Neural progenitor cell (in vitro differentiated cells): ENCODE measurements at regions not wholly inside any gene's neighbourhood (a gene's known extent, or its start where the extent isn't known, plus 50 kb on each side); places are given as distances from the start of the nearest gene placed in this dataset.

Source experiments
- DNase-seq: peaks from one replicate; pipeline ENCODE4 v3.0.0-alpha.2; 2016; ENCODE audit warnings: low spot score
- H2AFZ ChIP-seq: fragments of 200-600 bp; sonication (generic); replicated peaks from 2 replicates; pipeline ENCODE4 v1.6.1; 2016; ENCODE audit warnings: antibody characterized with exemption
- H3F3A ChIP-seq: fragments of 200-600 bp; sonication (generic); 2 replicates; pipeline ENCODE4 v1.6.1; 2016; ENCODE audit warnings: antibody characterized with exemption, low read depth
- H3K27ac ChIP-seq: fragments of 200-600 bp; sonication (generic); 2 replicates; pipeline ENCODE4 v1.5.1; 2016; ENCODE audit warnings: mild to moderate bottlenecking
- H3K27me3 ChIP-seq: fragments of 200-600 bp; sonication (generic); 2 replicates; pipeline ENCODE4 v1.6.1; 2016; ENCODE audit warnings: mild to moderate bottlenecking, moderate library complexity
- H3K36me3 ChIP-seq: fragments of 200-600 bp; sonication (generic); 2 replicates; pipeline ENCODE4 v1.5.1; 2016
- H3K4me1 ChIP-seq: fragments of 200-600 bp; sonication (generic); 2 replicates; pipeline ENCODE4 v1.6.1; 2016; ENCODE audit warnings: mixed run types
- H3K4me2 ChIP-seq: fragments of 200-600 bp; sonication (generic); 2 replicates; pipeline ENCODE4 v1.6.1; 2016
- H3K4me3 ChIP-seq: fragments of 200-600 bp; sonication (generic); 2 replicates; pipeline ENCODE4 v1.5.1; 2016
- H3K79me2 ChIP-seq: fragments of 200-600 bp; sonication (generic); 2 replicates; pipeline ENCODE4 v1.6.1; 2016; ENCODE audit warnings: low read depth
- H3K9ac ChIP-seq: fragments of 200-600 bp; sonication (generic); 2 replicates; pipeline ENCODE4 v1.6.1; 2016
- H3K9me3 ChIP-seq: fragments of 200-600 bp; sonication (generic); 2 replicates; pipeline ENCODE4 v1.5.1; 2016; ENCODE audit warnings: low read depth
- H4K20me1 ChIP-seq: fragments of 200-600 bp; sonication (generic); 2 replicates; pipeline ENCODE4 v1.6.1; 2016; ENCODE audit warnings: low read depth
- H3K27ac Mint-ChIP-seq: 3 replicates; pipeline ENCODE4 v1.8.0; 2021; ENCODE audit warnings: mixed read lengths
- H3K27me3 Mint-ChIP-seq: 2 replicates; pipeline ENCODE4 v1.8.0; 2022; ENCODE audit warnings: low read depth, mild to moderate bottlenecking, inconsistent platforms, moderate library complexity, mixed read lengths; ENCODE audit not compliant: insufficient read depth
- H3K36me3 Mint-ChIP-seq: 3 replicates; pipeline ENCODE4 v1.8.0; 2021; ENCODE audit warnings: mixed read lengths
- H3K4me1 Mint-ChIP-seq: 3 replicates; pipeline ENCODE4 v1.8.0; 2021; ENCODE audit warnings: mixed read lengths
- H3K4me3 Mint-ChIP-seq: 3 replicates; pipeline ENCODE4 v1.8.0; 2021; ENCODE audit warnings: mild to moderate bottlenecking, moderate library complexity, mixed read lengths
- H3K9me3 Mint-ChIP-seq: 3 replicates; pipeline ENCODE4 v1.8.0; 2020; ENCODE audit warnings: mixed read lengths
- CTCF ChIP-seq: fragments of 200-600 bp; sonication (generic); IDR thresholded peaks from 2 replicates; pipeline ENCODE4 v1.5.1; 2017; ENCODE audit warnings: antibody characterized with exemption, mild to moderate bottlenecking
- EZH2 ChIP-seq: fragments of 200-600 bp; sonication (generic); IDR thresholded peaks from 2 replicates; pipeline ENCODE4 v1.6.1; 2017; ENCODE audit warnings: antibody characterized with exemption, mild to moderate bottlenecking, moderate library complexity
- EZH2phosphoT487 ChIP-seq: fragments of 200-600 bp; sonication (generic); IDR thresholded peaks from 2 replicates; pipeline ENCODE4 v1.6.1; 2017; ENCODE audit warnings: antibody characterized with exemption

DNA sequence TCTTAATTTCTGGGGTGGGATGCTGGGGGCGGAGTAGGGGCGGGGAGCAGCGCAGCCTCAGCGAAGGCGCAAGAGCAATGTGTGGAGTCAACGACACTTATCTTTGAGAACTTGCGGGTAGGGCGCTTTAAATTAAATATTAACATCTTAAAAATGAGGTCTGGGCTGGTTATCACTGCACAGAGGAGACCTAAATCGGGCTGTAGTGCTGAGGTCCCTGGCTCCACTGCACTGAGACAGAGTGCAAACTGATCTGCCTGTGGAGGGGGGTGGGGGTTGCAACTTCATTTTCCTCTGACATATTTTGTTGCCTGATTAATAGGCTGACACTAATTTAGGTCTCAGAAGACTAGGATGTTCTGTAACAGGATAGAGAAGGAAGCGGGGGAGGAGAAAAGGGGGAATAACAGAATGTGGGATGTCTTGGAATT, 253.0 kb upstream of the FANCL start:
- Histone ChIP-seq H3K4me3 (no peak overlapping the region), H4K20me1 (peaks cover 8% of the 10 kb centered on the region), H3K4me1 (peaks cover 14% of the 10 kb centered on the region), H3K27me3 (peaks cover 6% of the 10 kb centered on the region), H3K9ac (no peak overlapping the region), H3K27ac (no peak overlapping the region), H3K79me2 (no peaks in the 10 kb centered on the region), H3K36me3 (no peaks in the 10 kb centered on the region), H2AFZ (no peak overlapping the region), H3F3A (peaks cover 18% of the 10 kb centered on the region), H3K4me2 (no peak overlapping the region), H3K9me3 (no peaks in the 10 kb centered on the region)
- Mint-ChIP-seq H3K4me1 (peaks cover 21% of the 10 kb centered on the region), H3K9me3 (peaks cover 2% of the 10 kb centered on the region), H3K36me3 (no peaks in the 10 kb centered on the region), H3K27ac (no peak overlapping the region), H3K27me3 (peaks cover 2% of the 10 kb centered on the region), H3K4me3 (no peak overlapping the region)
- no peak for TF ChIP-seq CTCF
- TF ChIP-seq EZH2phosphoT487, result no peak
- no peak for TF ChIP-seq EZH2
- no peak for DNase-seq

GRCh38 chr2:58484629-58485028, 243.5 kb upstream of the FANCL start:
- no peak overlapping the region for H3K4me2 ChIP-seq
- H3K27me3 Mint-ChIP-seq, result no peaks in the 10 kb centered on the region
- H3K27ac Mint-ChIP-seq, result no peak overlapping the region

DNA sequence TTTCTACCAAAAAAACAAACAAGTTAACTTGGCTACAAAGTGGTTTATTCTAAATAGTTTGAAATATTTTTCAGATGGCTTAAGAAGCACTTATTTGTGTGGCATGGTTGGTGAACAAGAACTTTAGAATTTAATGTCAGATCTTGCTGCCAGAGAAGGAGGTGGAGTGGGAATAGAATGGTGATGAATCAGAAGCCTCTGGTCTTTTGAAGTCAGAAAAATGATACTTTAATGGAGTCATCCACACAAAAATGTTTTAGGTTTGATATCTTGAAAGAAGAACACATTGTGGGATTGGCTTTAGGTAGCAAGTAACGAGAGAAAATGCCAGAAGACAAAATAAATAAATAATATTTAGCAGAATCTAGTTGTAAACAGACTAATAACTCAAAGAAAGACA, 243.1 kb upstream of the FANCL start:
- no peaks in the 10 kb centered on the region for H3K27me3 Mint-ChIP-seq
- H3K27me3 ChIP-seq, result no peaks in the 10 kb centered on the region
- no peaks in the 10 kb centered on the region for H3K36me3 Mint-ChIP-seq
- peaks cover 6% of the 10 kb centered on the region for H3K9me3 Mint-ChIP-seq
- H3F3A ChIP-seq, result no peaks in the 10 kb centered on the region
- H3K4me3 ChIP-seq, result no peak overlapping the region
- peaks cover 6% of the 10 kb centered on the region for H3K4me1 Mint-ChIP-seq
- no peaks in the 10 kb centered on the region for H3K79me2 ChIP-seq
- H3K4me3 Mint-ChIP-seq, result no peak overlapping the region
- DNase-seq, result no peak
- H3K9me3 ChIP-seq, result no peaks in the 10 kb centered on the region
- H3K27ac ChIP-seq, result no peak overlapping the region
- H3K9ac ChIP-seq, result no peak overlapping the region
- H3K4me2 ChIP-seq, result no peak overlapping the region
- H3K36me3 ChIP-seq, result no peaks in the 10 kb centered on the region
- H3K27ac Mint-ChIP-seq, result no peak overlapping the region
- TF ChIP-seq CTCF (no peak), EZH2 (no peak), EZH2phosphoT487 (no peak)
- H4K20me1 ChIP-seq, result no peaks in the 10 kb centered on the region
- H2AFZ ChIP-seq, result no peak overlapping the region
- no peaks in the 10 kb centered on the region for H3K4me1 ChIP-seq

More at GRCh38 chr2:58484629-58485028, 243.5 kb upstream of the FANCL start:
- no peaks in the 10 kb centered on the region for H4K20me1 ChIP-seq
- H3K4me1 ChIP-seq, result no peaks in the 10 kb centered on the region
- no peaks in the 10 kb centered on the region for H3K79me2 ChIP-seq
- no peak overlapping the region for H2AFZ ChIP-seq
- Mint-ChIP-seq H3K36me3 (no peaks in the 10 kb centered on the region), H3K9me3 (peaks cover 6% of the 10 kb centered on the region), H3K4me3 (no peak overlapping the region), H3K4me1 (peaks cover 2% of the 10 kb centered on the region)
- TF ChIP-seq EZH2 (no peak), EZH2phosphoT487 (no peak), CTCF (no peak)
- no peaks in the 10 kb centered on the region for H3K9me3 ChIP-seq
- H3K36me3 ChIP-seq, result no peaks in the 10 kb centered on the region
- no peaks in the 10 kb centered on the region for H3F3A ChIP-seq
- DNase-seq, result no peak
- no peak overlapping the region for H3K9ac ChIP-seq
- no peak overlapping the region for H3K4me3 ChIP-seq
- no peak overlapping the region for H3K27ac ChIP-seq
- H3K27me3 ChIP-seq, result no peaks in the 10 kb centered on the region
